ENCODE measurements at regions not wholly inside any gene's neighbourhood (a gene's known extent, or its start where the extent isn't known, plus 50 kb on each side); places are given as distances from the start of the nearest gene placed in this dataset.

DNA sequence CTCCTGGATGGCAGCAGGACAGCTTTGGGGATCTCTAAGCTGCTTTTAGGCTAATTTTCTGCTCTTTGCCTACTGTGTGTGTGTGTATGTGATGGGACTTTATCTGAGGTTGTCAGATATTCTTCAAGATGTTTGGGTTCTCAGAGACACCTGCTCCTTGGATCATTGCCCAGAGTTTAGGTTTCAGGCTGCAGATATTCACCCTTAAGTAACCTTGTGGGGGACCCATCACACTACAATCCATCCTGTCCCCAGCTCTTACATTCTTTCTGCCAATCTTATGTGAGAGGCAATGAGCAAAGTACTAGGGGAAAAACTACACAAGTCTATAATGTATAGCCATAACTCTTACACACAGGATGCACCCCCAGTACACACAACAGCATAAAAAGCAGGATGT is 263.0 kb upstream of the ZWINT start:
- H3K4me3 ChIP-seq (replicated peaks in 1 of 3; ENCODE audit: insufficient read depth in 1 of 3, low read depth in 2 of 3, low read length in 3 of 3): no peak overlapping the region
- no peak overlapping the region for H3K27ac ChIP-seq (ENCODE audit: extremely low read length, insufficient read depth, low read length)
- CTCF ChIA-PET (ENCODE audit: low intra/inter-chr PET ratio, low total read pairs): no interaction called here
- no TSS peak for BruUV-seq (replicated peaks)
- TF ChIP-seq ZNF362 (CRISPR knock-in tag; IDR thresholded peaks at IDR 0.05; ENCODE audit: borderline replicate concordance) (no peak), HDAC2 (CRISPR knock-in tag; IDR thresholded peaks at IDR 0.05) (no peak), NFIC (IDR thresholded peaks at IDR 0.05; ENCODE audit: low read length) (no peak), DNMT1 (CRISPR knock-in tag; IDR thresholded peaks at IDR 0.05) (no peak)
- TF ChIP-seq, protein P1, sequence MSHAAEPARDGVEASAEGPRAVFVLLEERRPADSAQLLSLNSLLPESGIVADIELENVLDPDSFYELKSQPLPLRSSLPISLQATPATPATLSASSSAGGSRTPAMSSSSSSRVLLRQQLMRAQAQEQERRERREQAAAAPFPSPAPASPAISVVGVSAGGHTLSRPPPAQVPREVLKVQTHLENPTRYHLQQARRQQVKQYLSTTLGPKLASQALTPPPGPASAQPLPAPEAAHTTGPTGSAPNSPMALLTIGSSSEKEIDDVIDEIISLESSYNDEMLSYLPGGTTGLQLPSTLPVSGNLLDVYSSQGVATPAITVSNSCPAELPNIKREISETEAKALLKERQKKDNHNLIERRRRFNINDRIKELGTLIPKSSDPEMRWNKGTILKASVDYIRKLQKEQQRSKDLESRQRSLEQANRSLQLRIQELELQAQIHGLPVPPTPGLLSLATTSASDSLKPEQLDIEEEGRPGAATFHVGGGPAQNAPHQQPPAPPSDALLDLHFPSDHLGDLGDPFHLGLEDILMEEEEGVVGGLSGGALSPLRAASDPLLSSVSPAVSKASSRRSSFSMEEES (CRISPR knock-in tag; IDR thresholded peaks at IDR 0.05): no peak
- no peak overlapping the region for H3K9ac ChIP-seq (ENCODE audit: insufficient read depth, low read depth, low read length)
- H3K4me2 ChIP-seq (ENCODE audit: low read depth, low read length): no peak overlapping the region
- intact Hi-C loops (cut with micrococcal nuclease; ENCODE audit: unreplicated experiment): no loop called here
- no peaks in the 10 kb centered on the region for H4K20me1 ChIP-seq (ENCODE audit: insufficient read depth, low read length)
- DNase-seq (ENCODE audit: low spot score) (no peak), FAIRE-seq (no peak), ATAC-seq (no peak)
- H3K27me3 ChIP-seq (ENCODE audit: control insufficient read depth in 1 of 2, insufficient read depth in 2 of 2, low read length in 2 of 2): no peaks in the 10 kb centered on the region
- POLR2A ChIA-PET: no interaction called here
- no peaks in the 10 kb centered on the region for H3K36me3 ChIP-seq (replicated peaks in 1 of 2; ENCODE audit: control insufficient read depth in 1 of 2, insufficient read depth in 2 of 2, low read length in 2 of 2)
- H3K79me2 ChIP-seq (ENCODE audit: insufficient read depth, low read length): no peaks in the 10 kb centered on the region
- in situ Hi-C loops (cut with HindIII; ENCODE audit: extremely low pct_ligation_motif_present, low pct_unique_long_range_greater_than_20kb): no loop called here
- H3K9me3 ChIP-seq (ENCODE audit: low read length): no peaks in the 10 kb centered on the region
- H2AFZ ChIP-seq (ENCODE audit: low read length): no peak overlapping the region
- peaks cover 16% of the 10 kb centered on the region for H3K4me1 ChIP-seq (ENCODE audit: insufficient read depth, low read length)

- H3K4me3 ChIP-seq (replicated peaks in 1 of 3; ENCODE audit: insufficient read depth in 1 of 3, low read depth in 2 of 3, low read length in 3 of 3): peak overlapping the region in 1 of 3 experiments; percentile 72; a peak in 2 of 6 replicates
- H3K36me3 ChIP-seq (replicated peaks in 1 of 2; ENCODE audit: control insufficient read depth in 1 of 2, insufficient read depth in 2 of 2, low read length in 2 of 2): no peaks in the 10 kb centered on the region
- H3K27ac ChIP-seq (ENCODE audit: extremely low read length, insufficient read depth, low read length): no peak overlapping the region
- ChIA-PET POLR2A (no interaction called here), CTCF (ENCODE audit: low intra/inter-chr PET ratio, low total read pairs) (no interaction called here)
- no peak for FAIRE-seq
- in situ Hi-C loops (cut with HindIII; ENCODE audit: extremely low pct_ligation_motif_present, low pct_unique_long_range_greater_than_20kb): no loop called here
- 0% methylated on average over 2 of the region's 2 CpGs for WGBS (ENCODE audit: low lambda C conversion rate)
- H2AFZ ChIP-seq (ENCODE audit: low read length): peak overlapping the region; percentile 32
- DNase-seq (ENCODE audit: low spot score): no peak
- BruUV-seq (replicated peaks): no TSS peak
- intact Hi-C loops (cut with micrococcal nuclease; ENCODE audit: unreplicated experiment): no loop called here
- no peaks in the 10 kb centered on the region for H3K27me3 ChIP-seq (ENCODE audit: control insufficient read depth in 1 of 2, insufficient read depth in 2 of 2, low read length in 2 of 2)
- no peaks in the 10 kb centered on the region for H3K79me2 ChIP-seq (ENCODE audit: insufficient read depth, low read length)
- no peaks in the 10 kb centered on the region for H4K20me1 ChIP-seq (ENCODE audit: insufficient read depth, low read length)
- H3K4me2 ChIP-seq (ENCODE audit: low read depth, low read length): peak overlapping the region; percentile 78
- no peak overlapping the region for H3K9ac ChIP-seq (ENCODE audit: insufficient read depth, low read depth, low read length)
- peaks cover 16% of the 10 kb centered on the region for H3K4me1 ChIP-seq (ENCODE audit: insufficient read depth, low read length)
- H3K9me3 ChIP-seq (ENCODE audit: low read length): no peaks in the 10 kb centered on the region
- ATAC-seq: no peak; the same call in 2 of the 3 replicates
- TF ChIP-seq RFXAP (CRISPR knock-in tag; IDR thresholded peaks at IDR 0.05; ENCODE audit: borderline replicate concordance) (no peak), FOSL1 (CRISPR knock-in tag; IDR thresholded peaks at IDR 0.05; ENCODE audit: borderline replicate concordance) (no peak), PITX1 (CRISPR knock-in tag; IDR thresholded peaks at IDR 0.05) (no peak), TBX3 (IDR thresholded peaks at IDR 0.05; ENCODE audit: borderline replicate concordance) (no peak), ZNF468 (CRISPR knock-in tag; IDR thresholded peaks at IDR 0.05) (no peak), CBX1 (IDR thresholded peaks at IDR 0.05; ENCODE audit: low read depth) (no peak)
- TF ChIP-seq, protein P2, sequence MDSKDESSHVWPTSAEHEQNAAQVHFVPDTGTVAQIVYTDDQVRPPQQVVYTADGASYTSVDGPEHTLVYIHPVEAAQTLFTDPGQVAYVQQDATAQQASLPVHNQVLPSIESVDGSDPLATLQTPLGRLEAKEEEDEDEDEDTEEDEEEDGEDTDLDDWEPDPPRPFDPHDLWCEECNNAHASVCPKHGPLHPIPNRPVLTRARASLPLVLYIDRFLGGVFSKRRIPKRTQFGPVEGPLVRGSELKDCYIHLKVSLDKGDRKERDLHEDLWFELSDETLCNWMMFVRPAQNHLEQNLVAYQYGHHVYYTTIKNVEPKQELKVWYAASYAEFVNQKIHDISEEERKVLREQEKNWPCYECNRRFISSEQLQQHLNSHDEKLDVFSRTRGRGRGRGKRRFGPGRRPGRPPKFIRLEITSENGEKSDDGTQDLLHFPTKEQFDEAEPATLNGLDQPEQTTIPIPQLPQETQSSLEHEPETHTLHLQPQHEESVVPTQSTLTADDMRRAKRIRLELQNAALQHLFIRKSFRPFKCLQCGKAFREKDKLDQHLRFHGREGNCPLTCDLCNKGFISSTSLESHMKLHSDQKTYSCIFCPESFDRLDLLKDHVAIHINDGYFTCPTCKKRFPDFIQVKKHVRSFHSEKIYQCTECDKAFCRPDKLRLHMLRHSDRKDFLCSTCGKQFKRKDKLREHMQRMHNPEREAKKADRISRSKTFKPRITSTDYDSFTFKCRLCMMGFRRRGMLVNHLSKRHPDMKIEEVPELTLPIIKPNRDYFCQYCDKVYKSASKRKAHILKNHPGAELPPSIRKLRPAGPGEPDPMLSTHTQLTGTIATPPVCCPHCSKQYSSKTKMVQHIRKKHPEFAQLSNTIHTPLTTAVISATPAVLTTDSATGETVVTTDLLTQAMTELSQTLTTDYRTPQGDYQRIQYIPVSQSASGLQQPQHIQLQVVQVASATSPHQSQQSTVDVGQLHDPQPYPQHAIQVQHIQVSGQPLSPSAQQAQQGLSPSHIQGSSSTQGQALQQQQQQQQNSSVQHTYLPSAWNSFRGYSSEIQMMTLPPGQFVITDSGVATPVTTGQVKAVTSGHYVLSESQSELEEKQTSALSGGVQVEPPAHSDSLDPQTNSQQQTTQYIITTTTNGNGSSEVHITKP (CRISPR knock-in tag; IDR thresholded peaks at IDR 0.05; ENCODE audit: low read depth): no peak
These were observed 262.0 kb upstream of the ZWINT start for GRCh38 chr10:56623064-56623463.

Data from HepG2 (cell line).